ENCODE measurements at regions not wholly inside any gene's neighbourhood (a gene's known extent, or its start where the extent isn't known, plus 50 kb on each side); places are given as distances from the start of the nearest gene placed in this dataset.

- no peak for DNase-seq (ENCODE audit: low read depth)
These were observed 414.2 kb downstream of the TAF11L14 start for GRCh38 chr5:18048449-18048848.

GRCh38 chr5:18050345-18050744 is 416.1 kb downstream of the TAF11L14 start:
- no peak for DNase-seq (ENCODE audit: low read depth)

- DNase-seq (ENCODE audit: low read depth) = no peak
These were observed 416.5 kb downstream of the TAF11L14 start for GRCh38 chr5:18050776-18051175.

GRCh38 chr5:18051953-18052352 is 417.7 kb downstream of the TAF11L14 start:
- DNase-seq (ENCODE audit: low read depth) = no peak

GRCh38 chr5:18052569-18052968 is 418.3 kb downstream of the TAF11L14 start:
- no peak for DNase-seq (ENCODE audit: low read depth)

- no peak for DNase-seq (ENCODE audit: low read depth)
These were observed 423.5 kb downstream of the TAF11L14 start for GRCh38 chr5:18057725-18058124.

- no peak for DNase-seq (ENCODE audit: low read depth)
These were observed 433.4 kb downstream of the TAF11L14 start for GRCh38 chr5:18067615-18068014.

- no peak for DNase-seq (ENCODE audit: low read depth)
These were observed 434.6 kb downstream of the TAF11L14 start for GRCh38 chr5:18068826-18069225.

GRCh38 chr5:18069790-18070189 is 435.5 kb downstream of the TAF11L14 start:
- no peak for DNase-seq (ENCODE audit: low read depth)

GRCh38 chr5:18072600-18072999 is 438.3 kb downstream of the TAF11L14 start:
- DNase-seq (ENCODE audit: low read depth) = no peak

GRCh38 chr5:18074961-18075360 is 440.7 kb downstream of the TAF11L14 start:
- no peak for DNase-seq (ENCODE audit: low read depth)

GRCh38 chr5:18078157-18078556 is 443.9 kb downstream of the TAF11L14 start:
- no peak for DNase-seq (ENCODE audit: low read depth)

GRCh38 chr5:18079831-18080230 is 445.6 kb downstream of the TAF11L14 start:
- no peak for DNase-seq (ENCODE audit: low read depth)

- DNase-seq (ENCODE audit: low read depth) = no peak
These were observed 453.8 kb downstream of the TAF11L14 start for GRCh38 chr5:18088020-18088579.

- DNase-seq (ENCODE audit: low read depth) = no peak
These were observed 455.9 kb downstream of the TAF11L14 start for GRCh38 chr5:18090177-18090576.

- no peak for DNase-seq (ENCODE audit: low read depth)
These were observed 456.9 kb downstream of the TAF11L14 start for GRCh38 chr5:18091142-18091541.

- DNase-seq (ENCODE audit: low read depth) = no peak
These were observed 457.5 kb downstream of the TAF11L14 start for GRCh38 chr5:18091758-18092157.

- no peak for DNase-seq (ENCODE audit: low read depth)
These were observed 460.8 kb downstream of the TAF11L14 start for GRCh38 chr5:18095061-18095460.

GRCh38 chr5:18097817-18098216 is 463.6 kb downstream of the TAF11L14 start:
- no peak for DNase-seq (ENCODE audit: low read depth)

- DNase-seq (ENCODE audit: low read depth) = no peak
These were observed 464.4 kb downstream of the TAF11L14 start for GRCh38 chr5:18098691-18099090.

GRCh38 chr5:18099261-18099660 is 465.0 kb downstream of the TAF11L14 start:
- no peak for DNase-seq (ENCODE audit: low read depth)

GRCh38 chr5:18101532-18101931 is 467.3 kb downstream of the TAF11L14 start:
- DNase-seq (ENCODE audit: low read depth) = no peak

GRCh38 chr5:18102733-18103132 is 468.5 kb downstream of the TAF11L14 start:
- no peak for DNase-seq (ENCODE audit: low read depth)

- DNase-seq (ENCODE audit: low read depth) = no peak
These were observed 471.2 kb downstream of the TAF11L14 start for GRCh38 chr5:18105449-18105848.

All from stimulated activated CD4-positive, alpha-beta T cell treated with anti-CD3 and anti-CD28 coated beads, Interleukin-2, amount 100 ng/mL, for 4 hours (primary cell).